Dedifferentiated amniotic fluid mesenchymal stem cell (primary cell): ENCODE measurements at regions not wholly inside any gene's neighbourhood (a gene's known extent, or its start where the extent isn't known, plus 50 kb on each side); places are given as distances from the start of the nearest gene placed in this dataset.
"Not testable (repeated sequence)": the region's sequence is repeated elsewhere in the genome, so short reads cannot be mapped to it uniquely, and the experiment has no call there.

Source experiments
- DNase-seq: peaks from one replicate; pipeline ENCODE4 v3.0.0-alpha.2; 2016; ENCODE audit errors: extremely low spot score

DNA sequence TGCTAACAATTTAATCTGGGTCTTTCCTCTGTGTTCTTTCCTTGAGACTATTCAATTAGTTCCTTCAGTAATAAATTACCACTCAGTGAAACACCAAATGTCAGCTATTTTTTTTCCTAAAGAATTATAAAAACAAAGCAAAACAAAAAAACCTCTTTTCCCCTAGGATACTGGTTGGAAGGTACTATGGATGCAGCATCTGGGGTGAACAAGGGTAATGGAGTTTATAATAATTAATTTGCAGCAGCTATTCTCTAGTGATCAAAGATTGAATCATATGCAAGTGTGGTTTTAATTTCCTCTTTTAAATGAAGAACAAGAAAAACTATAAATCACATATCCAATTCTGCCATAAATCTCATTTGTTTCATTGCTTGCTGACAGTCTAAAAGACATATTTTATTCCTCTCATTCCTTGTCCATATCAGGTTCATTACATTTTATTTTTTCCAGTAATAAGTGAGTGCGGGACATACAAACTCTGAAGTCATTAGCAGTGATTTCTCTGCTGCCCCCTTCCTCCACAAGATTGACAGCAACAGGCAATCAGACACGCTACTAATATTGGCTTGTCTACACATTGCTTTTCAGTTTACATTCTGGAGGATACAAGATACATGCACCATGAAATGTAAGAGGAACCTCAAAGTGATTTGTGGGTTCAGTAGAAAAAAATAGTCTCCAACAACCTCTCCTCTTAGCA lies 1093.4 kb upstream of the SLIT2 start:
- DNase-seq = no peak

DNA sequence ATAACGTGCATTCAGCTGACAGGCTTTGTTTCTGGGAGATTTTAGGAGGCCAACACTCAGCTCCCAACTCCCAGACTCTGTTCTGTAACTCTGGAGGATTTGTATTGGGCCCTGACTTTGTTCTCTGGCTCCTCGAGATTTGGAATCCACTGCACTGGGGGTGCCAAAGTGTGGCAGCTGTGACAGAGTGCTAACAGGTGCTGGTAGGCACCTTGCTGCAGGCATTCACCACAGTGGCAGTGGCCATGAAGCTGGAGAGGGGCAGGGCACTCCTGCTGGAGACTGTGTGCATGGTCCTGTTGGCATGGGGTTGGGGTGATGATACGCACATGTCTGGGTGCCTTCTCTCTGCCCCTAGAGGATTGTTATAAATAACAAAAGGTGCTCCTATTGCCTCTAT lies 1094.9 kb upstream of the SLIT2 start:
- no peak for DNase-seq

DNA sequence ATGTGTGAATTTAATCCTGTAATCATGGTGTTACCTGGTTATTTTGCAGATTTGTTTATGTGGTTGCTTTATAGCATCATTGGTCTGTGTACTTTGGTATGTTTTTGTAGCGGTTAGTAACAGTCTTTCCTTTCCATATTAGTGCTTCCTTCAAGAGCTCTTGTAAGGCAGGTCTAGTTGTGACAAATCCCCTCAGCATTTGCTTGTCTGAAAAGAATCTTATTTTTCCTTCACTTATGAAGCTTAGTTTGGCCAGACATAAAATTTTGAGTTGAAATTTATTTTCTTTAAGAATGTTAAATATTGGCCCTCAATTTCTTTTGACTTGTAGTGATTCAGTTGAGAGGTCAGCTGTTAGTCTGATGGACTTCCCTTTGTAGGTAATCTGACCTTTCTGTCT lies 1096.1 kb upstream of the SLIT2 start:
- DNase-seq = no peak

DNA sequence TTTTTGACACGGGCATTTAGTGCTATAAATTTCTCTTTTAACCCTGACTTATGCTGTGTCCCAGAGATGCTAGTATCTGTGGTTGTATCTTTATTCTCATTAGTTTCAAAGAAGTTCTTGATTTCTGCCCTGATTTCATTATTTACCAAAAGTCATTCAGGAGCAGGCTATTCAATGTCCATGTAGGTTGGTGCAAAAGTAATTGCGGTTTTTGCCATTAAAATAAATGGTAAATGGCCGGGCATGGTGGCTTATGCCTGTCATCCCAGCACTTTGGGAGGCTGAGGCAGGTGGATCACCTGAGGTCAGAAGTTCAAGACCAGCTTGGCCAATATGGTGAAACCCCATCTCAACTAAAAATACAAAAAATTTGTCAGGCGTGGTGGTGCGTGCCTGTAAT lies 1097.4 kb upstream of the SLIT2 start:
- not testable (repeated sequence) for DNase-seq

DNA sequence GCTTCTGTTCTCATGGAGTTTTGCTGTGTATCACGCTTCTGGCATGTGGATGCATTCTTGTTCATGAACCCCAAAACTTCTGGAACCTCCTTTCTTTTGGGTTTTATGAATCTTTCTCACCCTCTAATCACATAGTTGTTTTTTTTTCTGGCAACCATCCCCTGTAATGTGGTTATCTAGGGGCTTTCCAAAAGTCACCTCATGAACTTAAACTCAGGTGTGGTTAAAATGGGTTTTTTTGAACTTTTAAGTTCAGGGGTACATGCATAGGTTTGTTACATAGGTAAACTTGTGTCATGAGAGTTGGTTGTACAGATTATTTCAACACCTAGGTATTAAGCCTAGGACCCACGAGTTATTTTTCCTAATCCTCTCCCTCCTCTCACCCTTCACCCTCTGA lies 1099.4 kb upstream of the SLIT2 start:
- DNase-seq = no peak

DNA sequence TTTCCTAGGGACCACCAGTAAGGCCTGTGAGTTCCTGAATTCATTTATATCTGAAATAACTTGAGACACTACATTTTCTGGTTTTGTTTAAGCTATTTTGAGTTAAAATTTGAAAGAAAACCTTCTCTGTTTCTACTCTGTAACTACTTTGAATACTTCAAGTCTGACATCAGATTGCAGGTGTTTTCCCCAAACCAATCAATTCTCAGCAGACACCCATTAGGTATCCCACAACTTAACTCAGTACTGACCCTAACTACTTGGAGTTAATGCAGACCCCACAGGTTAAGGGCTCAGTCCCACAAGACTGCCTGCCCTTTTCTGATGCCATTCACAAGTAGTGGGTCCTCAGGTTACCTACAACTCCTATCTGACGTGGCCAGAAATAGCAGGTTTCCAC lies 1100.0 kb upstream of the SLIT2 start:
- DNase-seq = no peak

DNA sequence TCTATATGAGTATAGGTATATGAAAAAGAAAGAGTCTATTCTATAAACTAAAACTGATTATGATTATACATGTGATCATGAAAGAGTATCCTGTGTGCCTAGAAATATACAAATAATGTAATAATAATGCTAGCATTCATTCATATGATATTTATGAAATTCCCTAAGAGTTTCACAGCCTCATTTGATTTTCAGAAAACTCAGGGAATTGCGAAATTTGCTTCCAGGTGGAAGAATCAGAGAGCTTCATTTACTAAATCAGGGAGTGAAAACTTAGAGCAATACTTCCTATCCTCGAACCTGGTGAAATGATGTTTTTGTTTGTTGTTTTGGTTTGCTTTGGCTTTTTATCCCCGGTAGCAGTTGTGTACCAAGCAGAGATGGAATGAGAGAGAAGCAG lies 1105.7 kb upstream of the SLIT2 start:
- DNase-seq = no peak

DNA sequence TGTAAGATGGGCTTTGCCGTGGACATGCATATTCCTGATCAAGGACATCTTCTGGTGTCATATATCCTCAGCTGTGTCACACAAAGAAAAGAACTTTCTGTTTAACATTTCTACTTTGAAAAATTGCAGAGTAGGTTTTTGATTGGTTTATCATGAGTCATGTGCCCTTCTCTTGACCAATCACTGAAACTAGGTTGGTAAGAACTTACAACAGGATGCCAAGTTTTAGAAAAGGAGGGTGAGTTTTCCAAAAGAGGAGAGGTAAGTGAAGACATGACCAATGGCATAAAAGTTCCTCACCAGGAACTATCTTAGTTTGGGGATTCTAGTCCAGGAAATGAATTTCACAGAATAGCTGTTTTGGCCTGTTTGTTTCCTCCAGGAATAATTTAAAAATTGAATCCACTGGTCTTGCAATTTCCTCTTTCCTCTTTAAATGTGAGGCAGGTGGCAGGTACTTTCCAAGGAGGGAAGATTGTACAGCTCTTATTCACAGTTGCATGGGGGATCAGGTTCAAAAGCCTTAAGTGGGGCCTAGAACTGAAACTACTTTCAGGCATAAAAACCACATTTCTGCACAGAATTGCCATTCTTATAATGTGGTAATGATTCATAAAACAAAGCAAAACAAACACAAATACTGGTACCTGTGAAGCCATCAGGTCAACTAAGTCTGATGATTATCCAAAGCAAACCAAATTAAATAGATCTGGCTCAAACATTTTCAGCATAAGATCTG lies 1114.5 kb upstream of the LCORL start:
- no peak for DNase-seq

DNA sequence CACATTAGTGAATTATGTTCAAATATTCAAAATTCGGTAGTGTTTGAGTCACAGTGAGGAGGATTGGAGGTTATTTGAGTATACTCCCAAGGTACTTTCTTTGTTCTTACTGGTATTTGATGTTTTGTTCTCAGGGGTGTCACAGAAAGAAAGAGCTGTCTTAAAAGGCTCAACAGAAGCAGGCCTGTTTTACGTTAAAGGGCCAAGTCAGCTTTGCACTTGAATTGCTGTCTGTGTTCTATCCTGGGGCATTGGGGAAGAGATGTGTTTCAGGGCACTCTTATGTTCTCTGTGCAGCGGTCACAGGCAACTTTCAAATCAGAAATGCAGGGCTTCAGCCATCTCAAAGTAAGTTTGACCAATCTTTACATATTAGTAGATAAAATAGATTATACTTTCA lies 1113.1 kb upstream of the LCORL start:
- DNase-seq = no peak

DNA sequence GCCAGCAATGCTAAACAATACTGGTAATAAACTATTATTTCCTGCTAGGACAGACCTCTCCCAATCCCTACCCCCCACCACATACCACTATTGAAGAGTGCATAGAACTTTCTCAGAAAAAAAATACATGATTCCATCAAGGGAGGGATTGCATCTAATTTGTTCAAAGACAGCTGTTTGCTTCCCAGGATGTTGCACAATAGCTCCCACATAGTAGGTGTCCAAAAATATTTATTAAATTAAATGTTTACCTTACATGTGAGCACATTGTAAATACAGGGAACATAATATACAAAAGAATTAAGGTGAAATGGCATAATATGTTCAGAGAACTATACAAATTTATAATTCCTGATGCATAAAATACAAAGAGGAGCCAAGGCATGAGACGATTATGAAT lies 1111.8 kb upstream of the LCORL start:
- no peak for DNase-seq

DNA sequence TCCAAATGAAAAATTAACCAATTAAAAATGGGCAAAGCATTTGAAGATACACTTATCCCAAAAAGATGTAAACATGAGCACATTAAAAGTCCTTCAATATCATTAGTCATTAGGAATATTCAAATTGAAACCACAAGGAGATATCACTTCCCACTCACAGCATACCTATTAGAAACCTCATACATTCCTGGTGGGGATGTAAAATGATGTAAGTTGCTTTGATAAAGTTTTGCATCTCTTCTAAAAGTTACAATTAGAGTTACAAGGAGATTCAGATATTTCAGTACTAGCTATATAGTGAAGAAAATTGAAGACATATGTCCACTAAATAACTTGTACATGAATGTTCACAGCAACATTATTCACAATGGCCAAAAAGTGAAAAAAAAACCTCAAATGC lies 1109.3 kb upstream of the LCORL start:
- no peak for DNase-seq

DNA sequence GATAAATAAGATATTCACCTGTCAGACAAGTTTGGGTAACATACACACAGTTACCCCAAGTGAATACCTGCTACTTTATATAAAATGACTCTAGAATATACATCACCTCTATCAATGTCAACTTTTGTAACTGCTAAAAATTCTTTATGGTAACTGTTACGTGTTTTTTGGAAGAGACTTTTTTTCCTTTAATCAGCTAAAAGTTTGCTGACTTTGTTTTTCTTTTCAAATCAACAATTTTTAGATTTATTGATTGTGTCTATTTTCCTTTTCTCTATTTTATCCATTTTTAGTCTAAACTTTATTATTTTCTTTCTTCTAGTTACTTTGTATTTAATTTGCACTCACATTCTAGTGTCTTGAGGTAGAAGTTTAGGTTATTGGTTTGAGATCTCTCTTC lies 1106.6 kb upstream of the LCORL start:
- no peak for DNase-seq

DNA sequence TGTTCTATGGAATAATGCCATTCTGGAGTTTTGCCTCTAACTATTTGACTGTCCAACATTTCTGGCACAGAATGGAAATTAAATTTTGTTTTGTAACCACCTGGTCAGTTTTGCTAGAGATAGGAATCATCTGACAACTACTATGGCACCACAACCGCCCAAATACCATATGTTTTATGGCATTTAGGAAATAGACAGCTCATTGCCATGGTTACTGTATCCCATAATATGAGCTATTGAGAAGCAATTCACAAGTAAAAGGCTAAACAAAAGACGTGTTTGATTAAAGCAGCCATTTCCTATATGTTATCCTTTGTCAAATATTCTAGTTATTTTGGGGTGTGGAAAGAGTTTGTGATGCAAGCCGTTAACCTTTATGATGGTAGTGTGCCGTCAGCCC lies 1105.3 kb upstream of the LCORL start:
- DNase-seq = no peak

DNA sequence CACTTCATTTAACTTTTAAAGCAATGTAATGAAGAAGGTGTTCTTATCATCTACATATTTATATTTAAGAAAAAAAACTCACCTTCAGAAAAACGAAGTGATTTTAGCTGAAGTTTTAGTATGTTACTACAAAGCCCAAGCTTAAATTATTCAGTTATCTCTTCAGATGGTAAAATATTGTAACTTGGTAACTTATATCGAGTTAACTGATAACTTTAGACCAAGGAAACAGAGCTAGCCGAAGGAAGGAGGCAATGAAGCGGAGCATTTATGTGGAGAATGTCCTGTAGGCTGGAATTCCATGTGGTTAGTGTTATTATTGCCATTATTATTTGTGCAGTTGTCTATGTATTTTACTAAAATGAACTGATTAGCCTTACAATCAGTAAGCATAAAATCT lies 1102.1 kb upstream of the LCORL start:
- no peak for DNase-seq

DNA sequence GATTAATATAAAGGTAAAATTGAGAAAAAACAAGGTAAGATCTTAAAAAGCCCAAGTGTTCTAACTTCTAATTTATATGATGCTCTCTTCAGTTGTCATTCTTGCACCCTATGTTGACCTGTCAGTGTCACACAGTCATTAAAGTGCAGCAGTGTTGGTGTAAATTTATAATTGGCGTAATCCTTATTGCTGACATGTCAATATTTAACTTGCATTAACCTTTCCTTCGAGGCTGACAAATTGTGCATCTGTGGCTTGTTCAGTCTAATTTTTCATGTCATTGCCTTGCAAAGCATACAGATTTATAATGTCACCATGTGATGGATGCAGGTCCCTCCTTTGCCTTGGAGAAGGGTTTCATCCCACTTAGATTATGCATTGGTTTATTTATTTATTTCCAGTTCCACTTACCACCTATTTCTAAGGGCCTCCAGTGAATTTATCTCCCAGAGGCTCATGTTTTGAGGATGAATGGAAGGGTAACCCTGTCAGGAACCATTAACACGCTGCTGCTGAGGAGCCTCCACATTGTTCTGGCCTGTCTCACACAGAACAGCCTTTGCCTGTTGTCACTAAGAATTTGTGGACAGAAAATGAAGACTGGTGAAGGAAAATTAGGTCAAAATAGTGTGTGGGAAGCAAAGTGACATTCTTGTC lies 1098.5 kb upstream of the LCORL start:
- no peak for DNase-seq

DNA sequence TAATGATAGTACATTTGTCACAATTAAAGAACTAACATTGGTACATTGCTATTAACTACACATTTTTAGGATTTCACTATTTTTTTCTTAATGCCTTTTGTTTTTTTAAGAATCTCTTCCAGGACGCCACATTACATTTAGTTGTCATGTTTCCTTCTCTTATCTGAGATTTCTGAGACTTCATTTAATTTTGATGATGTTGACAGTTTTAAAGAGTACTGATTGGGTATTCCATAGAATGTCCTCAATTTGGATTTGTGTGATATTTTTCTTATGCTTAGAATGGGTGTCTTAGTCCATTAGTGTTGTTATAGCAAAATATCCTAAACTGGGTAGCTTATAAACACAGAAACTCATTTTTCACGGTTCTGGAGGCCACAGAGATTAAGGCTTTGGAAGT lies 1095.5 kb upstream of the LCORL start:
- DNase-seq = no peak

DNA sequence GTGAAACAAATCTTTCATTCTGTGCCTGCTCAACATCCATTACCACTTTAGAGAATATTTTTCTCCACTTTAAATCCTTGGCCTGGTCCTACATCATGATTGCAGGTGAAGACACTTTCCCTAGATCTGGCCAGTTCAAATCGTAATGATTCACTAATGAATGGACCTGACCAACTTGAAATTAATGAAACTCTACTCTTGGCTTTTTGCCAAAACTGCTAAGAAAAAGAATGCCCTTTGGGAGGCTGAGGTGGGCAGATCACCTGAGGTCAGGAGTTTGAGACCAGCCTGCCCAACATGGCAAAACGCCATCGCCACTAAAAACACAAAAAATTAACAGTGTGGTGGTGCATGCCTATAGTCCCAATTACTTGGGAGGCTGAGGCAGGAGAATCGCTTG lies 1082.6 kb upstream of the LCORL start:
- DNase-seq = no peak

DNA sequence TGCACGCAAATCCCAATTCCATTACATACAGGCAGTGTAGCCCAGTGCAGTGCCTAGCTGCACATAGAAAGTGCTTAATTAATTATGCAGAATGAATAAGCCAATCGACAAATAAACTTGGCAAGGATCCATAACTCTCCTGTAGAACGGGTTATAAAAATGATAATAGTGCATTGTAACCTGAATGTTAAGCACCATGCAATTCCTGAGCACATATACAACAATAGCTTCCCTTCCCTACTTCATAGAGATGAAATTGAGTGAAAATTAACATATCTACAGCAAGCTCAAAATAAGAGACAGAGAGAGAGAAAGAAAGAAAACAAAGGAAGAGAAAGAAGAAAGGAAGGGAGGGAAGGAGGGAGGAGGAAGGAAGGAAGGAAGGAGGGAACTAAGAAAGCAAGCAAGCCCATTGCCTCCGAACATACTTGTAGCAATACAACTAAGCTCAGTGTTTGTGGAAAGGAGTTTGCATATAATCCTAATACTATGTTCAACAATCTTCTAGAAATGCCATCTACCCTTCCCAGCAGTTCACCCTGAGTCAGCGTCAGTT lies 1074.0 kb upstream of the LCORL start:
- no peak for DNase-seq

DNA sequence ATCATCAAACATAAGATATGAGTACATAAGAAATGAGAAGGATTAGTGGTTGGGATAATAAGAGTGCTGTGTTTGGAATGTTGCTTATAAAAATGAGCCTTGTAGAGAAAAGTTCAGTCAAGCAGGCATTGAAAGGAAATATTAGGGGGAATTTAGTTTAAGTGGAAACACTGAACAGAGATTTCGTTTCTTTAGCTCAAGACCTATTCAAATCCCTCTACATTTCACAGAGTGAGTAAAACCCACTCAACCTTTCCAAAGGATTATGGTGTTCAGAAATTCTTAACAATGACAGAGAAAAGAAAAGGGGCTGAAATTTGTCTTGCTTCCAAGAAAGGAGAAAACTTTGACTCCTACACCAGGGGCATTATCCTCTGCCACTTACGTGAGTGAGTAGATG lies 1072.4 kb upstream of the LCORL start:
- DNase-seq = no peak

DNA sequence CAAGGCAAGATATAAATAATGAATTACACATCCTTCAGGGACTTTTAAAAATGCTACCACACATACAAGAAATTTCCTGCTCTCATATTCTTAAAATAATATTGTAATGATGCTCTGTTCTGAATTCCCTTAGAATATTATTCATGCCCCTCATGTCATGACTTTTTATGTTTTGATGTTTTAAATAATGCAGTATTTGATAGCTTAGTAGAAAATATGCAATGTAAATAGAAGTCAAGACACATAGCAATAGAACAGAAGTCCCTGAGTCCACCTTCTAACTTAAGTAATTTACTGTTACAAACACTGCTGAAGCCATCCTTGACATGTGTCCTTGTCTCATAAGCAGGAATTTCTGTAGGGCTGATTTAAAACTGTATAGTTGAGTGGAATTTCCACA lies 1071.2 kb upstream of the LCORL start:
- no peak for DNase-seq

DNA sequence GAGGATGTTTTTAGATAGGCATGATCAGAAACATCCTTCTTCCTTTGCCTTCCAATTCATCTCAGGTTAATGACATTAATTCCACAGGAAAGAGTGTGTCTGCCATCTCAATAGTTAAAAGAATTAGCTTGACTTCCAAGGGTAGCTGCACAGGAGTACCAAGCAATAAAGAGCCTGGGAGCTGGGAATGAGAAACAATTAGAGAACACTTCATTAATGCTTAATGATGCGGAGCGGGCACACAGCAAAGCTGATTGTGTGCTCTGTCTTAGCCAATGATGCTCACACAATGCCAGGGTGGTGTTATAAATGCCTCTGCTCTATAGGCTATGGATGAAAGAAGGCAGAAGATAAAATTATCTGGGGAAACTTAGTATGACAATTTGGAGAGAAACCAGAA lies 1052.5 kb upstream of the LCORL start:
- no peak for DNase-seq

DNA sequence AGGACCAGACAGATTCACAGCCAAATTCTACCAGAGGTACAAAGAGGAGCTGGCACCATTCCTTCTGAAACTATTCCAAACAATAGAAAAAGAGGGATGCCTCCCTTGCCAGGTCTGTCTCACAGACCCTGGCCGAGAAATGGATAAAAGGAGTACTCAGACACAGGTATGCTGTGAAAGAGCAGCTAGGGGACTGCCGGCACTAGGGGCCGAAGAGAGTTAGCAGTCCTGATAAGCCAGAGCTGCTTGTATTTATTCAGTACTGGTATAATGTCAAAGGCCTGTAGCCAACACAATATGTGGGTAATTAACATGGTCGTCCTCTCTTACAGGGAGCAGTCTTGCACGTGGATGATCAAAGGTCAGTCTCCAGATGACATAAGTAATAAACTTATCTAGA lies 1042.1 kb upstream of the LCORL start:
- no peak for DNase-seq

DNA sequence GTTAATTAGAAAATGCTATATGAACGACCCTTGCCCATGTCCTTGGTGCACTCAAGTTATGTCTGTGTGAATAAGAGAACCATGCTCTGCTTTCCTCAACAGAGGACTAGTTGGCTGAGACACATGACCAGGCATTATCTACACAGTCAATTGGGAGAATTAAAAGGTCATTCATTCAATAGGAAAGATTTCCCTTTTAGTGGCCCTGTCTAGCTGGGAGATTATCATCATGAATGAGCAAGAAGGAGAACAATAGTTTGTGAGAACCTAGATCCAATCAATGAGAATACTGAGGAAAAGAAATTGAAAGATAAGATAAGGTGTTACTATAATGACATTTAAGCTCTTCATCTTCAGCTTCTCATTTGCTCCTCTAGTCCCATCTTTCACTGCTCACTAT lies 1033.4 kb upstream of the LCORL start:
- DNase-seq = no peak
